ENCODE measurements at regions not wholly inside any gene's neighbourhood (a gene's known extent, or its start where the extent isn't known, plus 50 kb on each side); places are given as distances from the start of the nearest gene placed in this dataset.

- Histone ChIP-seq H4K20me1 (ENCODE audit: insufficient read depth) (no peaks in the 10 kb centered on the region), H3K27ac (no peak overlapping the region), H3K79me2 (ENCODE audit: insufficient read depth) (no peaks in the 10 kb centered on the region), H3K36me3 (ENCODE audit: low read depth) (no peaks in the 10 kb centered on the region), H3F3A (ENCODE audit: insufficient read depth) (peaks cover 10% of the 10 kb centered on the region; the same call in 1 of the 2 replicates), H3K4me2 (ENCODE audit: unreplicated experiment) (no peak overlapping the region), H2AFZ (no peak overlapping the region), H3K9me2 (ENCODE audit: insufficient read depth) (no peaks in the 10 kb centered on the region), H3K4me1 (ENCODE audit: insufficient read depth) (0 out of 2 replicates have a peak, but pooled peaks cover 8% of the 10 kb centered on the region), H3K9ac (no peak overlapping the region), H3K27me3 (replicated peaks; ENCODE audit: insufficient read depth) (no peaks in the 10 kb centered on the region), H3K4me3 (no peak overlapping the region), H3K9me3 (ENCODE audit: low read depth) (no peaks in the 10 kb centered on the region)
- in situ Hi-C loops (cut with MboI) = no loop called here
- TF ChIP-seq EZH2phosphoT487 (IDR thresholded peaks at IDR 0.05; ENCODE audit: insufficient read depth, low read depth) (no peak), EZH2 (IDR thresholded peaks at IDR 0.05; ENCODE audit: insufficient read depth, poor library complexity, severe bottlenecking) (no peak)
- 86 to 92% methylated on average over 10 of the region's 10 CpGs for WGBS, 2 experiments (ENCODE audit: low coverage in 1 of 2, low lambda C conversion rate in 2 of 2, missing lambda C conversion rate in 2 of 2)
- DNase-seq = no peak
Observed at GRCh38 chr12:107444771-107445170, 240.8 kb upstream of the PWP1 start.

DNA sequence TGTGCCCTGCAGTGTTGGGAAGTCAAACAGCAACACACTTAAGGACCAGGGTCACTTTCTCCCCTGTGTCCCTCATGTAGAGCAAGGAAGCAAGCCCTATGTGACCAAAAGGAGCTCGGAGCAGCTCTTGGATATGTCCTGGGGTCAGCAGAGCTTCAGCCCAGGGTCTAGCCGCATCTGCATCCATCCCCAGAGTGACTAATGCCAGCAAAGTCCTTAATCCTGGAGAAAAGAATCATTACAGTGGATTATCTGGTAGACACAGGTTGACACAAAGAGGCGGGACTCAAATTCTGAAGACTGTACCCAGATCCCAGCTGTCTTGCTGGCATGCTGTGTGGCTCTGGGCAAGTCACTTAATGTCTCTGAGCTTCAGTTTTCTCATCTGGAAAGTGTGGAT lies 239.1 kb upstream of the PWP1 start:
- H3K9me3 ChIP-seq (ENCODE audit: low read depth) = no peaks in the 10 kb centered on the region
- peaks cover 11% of the 10 kb centered on the region; the same call in 1 of the 2 replicates for H3F3A ChIP-seq (ENCODE audit: insufficient read depth)
- H3K27me3 ChIP-seq (replicated peaks; ENCODE audit: insufficient read depth) = no peaks in the 10 kb centered on the region
- TF ChIP-seq EZH2phosphoT487 (IDR thresholded peaks at IDR 0.05; ENCODE audit: insufficient read depth, low read depth) (no peak), EZH2 (IDR thresholded peaks at IDR 0.05; ENCODE audit: insufficient read depth, poor library complexity, severe bottlenecking) (no peak)
- H3K27ac ChIP-seq = no peak overlapping the region
- H3K4me3 ChIP-seq = no peak overlapping the region
- H3K4me1 ChIP-seq (ENCODE audit: insufficient read depth) = 0 out of 2 replicates have a peak, but pooled peaks cover 8% of the 10 kb centered on the region
- H4K20me1 ChIP-seq (ENCODE audit: insufficient read depth) = no peaks in the 10 kb centered on the region
- H3K9me2 ChIP-seq (ENCODE audit: insufficient read depth) = no peaks in the 10 kb centered on the region
- H2AFZ ChIP-seq = no peak overlapping the region
- no peaks in the 10 kb centered on the region for H3K36me3 ChIP-seq (ENCODE audit: low read depth)
- no peak for DNase-seq
- in situ Hi-C loops (cut with MboI) = no loop called here
- no peaks in the 10 kb centered on the region for H3K79me2 ChIP-seq (ENCODE audit: insufficient read depth)
- H3K4me2 ChIP-seq (ENCODE audit: unreplicated experiment) = no peak overlapping the region
- 97 to 99% methylated on average over 3 of the region's 3 CpGs for WGBS, 2 experiments (ENCODE audit: low coverage in 1 of 2, low lambda C conversion rate in 2 of 2, missing lambda C conversion rate in 2 of 2)
- no peak overlapping the region for H3K9ac ChIP-seq

GRCh38 chr12:107447336-107447735 lies 238.3 kb upstream of the PWP1 start:
- Histone ChIP-seq H3K27ac (no peak overlapping the region), H3K9me2 (ENCODE audit: insufficient read depth) (no peaks in the 10 kb centered on the region), H3K36me3 (ENCODE audit: low read depth) (no peaks in the 10 kb centered on the region), H3K9me3 (ENCODE audit: low read depth) (no peaks in the 10 kb centered on the region), H3K79me2 (ENCODE audit: insufficient read depth) (no peaks in the 10 kb centered on the region), H3K4me1 (ENCODE audit: insufficient read depth) (no peaks in the 10 kb centered on the region), H3K27me3 (replicated peaks; ENCODE audit: insufficient read depth) (no peaks in the 10 kb centered on the region), H4K20me1 (ENCODE audit: insufficient read depth) (no peaks in the 10 kb centered on the region), H3K4me3 (no peak overlapping the region), H3F3A (ENCODE audit: insufficient read depth) (peaks cover 11% of the 10 kb centered on the region; the same call in 1 of the 2 replicates), H2AFZ (no peak overlapping the region), H3K4me2 (ENCODE audit: unreplicated experiment) (no peak overlapping the region), H3K9ac (no peak overlapping the region)
- no peak for DNase-seq
- TF ChIP-seq EZH2 (IDR thresholded peaks at IDR 0.05; ENCODE audit: insufficient read depth, poor library complexity, severe bottlenecking) (no peak), EZH2phosphoT487 (IDR thresholded peaks at IDR 0.05; ENCODE audit: insufficient read depth, low read depth) (no peak)
- in situ Hi-C loops (cut with MboI) = no loop called here
- WGBS, 2 experiments (ENCODE audit: low coverage in 1 of 2, low lambda C conversion rate in 2 of 2, missing lambda C conversion rate in 2 of 2) = 95 to 96% methylated on average over 5 of the region's 5 CpGs

- no peak overlapping the region for H3K9ac ChIP-seq
- H2AFZ ChIP-seq = no peak overlapping the region
- no peaks in the 10 kb centered on the region for H3K27me3 ChIP-seq (replicated peaks; ENCODE audit: insufficient read depth)
- no peaks in the 10 kb centered on the region for H3K9me3 ChIP-seq (ENCODE audit: low read depth)
- no peak overlapping the region for H3K4me2 ChIP-seq (ENCODE audit: unreplicated experiment)
- peaks cover 11% of the 10 kb centered on the region; the same call in 1 of the 2 replicates for H3F3A ChIP-seq (ENCODE audit: insufficient read depth)
- H3K36me3 ChIP-seq (ENCODE audit: low read depth) = no peaks in the 10 kb centered on the region
- peak; percentile 49 for DNase-seq
- in situ Hi-C loops (cut with MboI) = no loop called here
- H3K4me1 ChIP-seq (ENCODE audit: insufficient read depth) = no peaks in the 10 kb centered on the region
- H3K27ac ChIP-seq = no peak overlapping the region
- no peak overlapping the region for H3K4me3 ChIP-seq
- WGBS, 2 experiments (ENCODE audit: low coverage in 1 of 2, low lambda C conversion rate in 2 of 2, missing lambda C conversion rate in 2 of 2) = 95 to 96% methylated on average over 1 of the region's 1 CpG
- H3K79me2 ChIP-seq (ENCODE audit: insufficient read depth) = no peaks in the 10 kb centered on the region
- TF ChIP-seq EZH2 (IDR thresholded peaks at IDR 0.05; ENCODE audit: insufficient read depth, poor library complexity, severe bottlenecking) (no peak), EZH2phosphoT487 (IDR thresholded peaks at IDR 0.05; ENCODE audit: insufficient read depth, low read depth) (no peak)
- H3K9me2 ChIP-seq (ENCODE audit: insufficient read depth) = no peaks in the 10 kb centered on the region
- no peaks in the 10 kb centered on the region for H4K20me1 ChIP-seq (ENCODE audit: insufficient read depth)
Observed at GRCh38 chr12:107448198-107448597, 237.4 kb upstream of the PWP1 start.

DNA sequence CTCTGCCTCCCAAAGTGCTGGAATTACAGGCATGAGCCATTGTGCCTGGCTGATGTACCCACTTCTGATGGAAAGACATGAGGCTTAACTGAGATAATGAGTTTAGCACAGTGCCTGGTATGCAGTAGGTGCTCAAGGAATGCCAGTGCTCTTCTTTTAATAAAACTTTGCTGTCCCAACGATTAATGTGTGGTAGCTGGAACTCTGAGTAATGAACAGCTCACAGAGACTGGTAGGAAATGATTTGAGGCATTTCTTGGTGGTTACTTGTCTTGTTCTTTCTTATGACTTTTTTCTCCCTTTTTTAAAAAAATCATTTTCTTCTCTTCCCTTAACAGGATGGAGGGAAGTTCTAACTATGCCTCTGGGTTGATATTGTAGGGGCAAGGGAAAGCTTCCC lies 235.7 kb upstream of the PWP1 start:
- no peaks in the 10 kb centered on the region for H3K9me2 ChIP-seq (ENCODE audit: insufficient read depth)

More for the DNA sequence above, 235.7 kb upstream of the PWP1 start:
- Histone ChIP-seq H3K27me3 (replicated peaks; ENCODE audit: insufficient read depth) (no peaks in the 10 kb centered on the region), H3K4me1 (ENCODE audit: insufficient read depth) (no peaks in the 10 kb centered on the region), H3K4me3 (no peak overlapping the region), H3K27ac (no peak overlapping the region), H3K79me2 (ENCODE audit: insufficient read depth) (no peaks in the 10 kb centered on the region), H3K4me2 (ENCODE audit: unreplicated experiment) (no peak overlapping the region), H3K9ac (no peak overlapping the region), H4K20me1 (ENCODE audit: insufficient read depth) (no peaks in the 10 kb centered on the region), H3F3A (ENCODE audit: insufficient read depth) (peaks cover 11% of the 10 kb centered on the region; the same call in 1 of the 2 replicates), H3K9me3 (ENCODE audit: low read depth) (no peaks in the 10 kb centered on the region), H3K36me3 (ENCODE audit: low read depth) (no peaks in the 10 kb centered on the region), H2AFZ (no peak overlapping the region)
- in situ Hi-C loops (cut with MboI) = no loop called here
- 0% methylated on average over 1 of the region's 1 CpG for WGBS, 2 experiments (ENCODE audit: low coverage in 1 of 2, low lambda C conversion rate in 2 of 2, missing lambda C conversion rate in 2 of 2)
- peak; percentile 60 for DNase-seq
- TF ChIP-seq EZH2 (IDR thresholded peaks at IDR 0.05; ENCODE audit: insufficient read depth, poor library complexity, severe bottlenecking) (no peak), EZH2phosphoT487 (IDR thresholded peaks at IDR 0.05; ENCODE audit: insufficient read depth, low read depth) (no peak)

Data from GM23248 (cell line).